AG04450 (cell line): ENCODE measurements at regions not wholly inside any gene's neighbourhood (a gene's known extent, or its start where the extent isn't known, plus 50 kb on each side); places are given as distances from the start of the nearest gene placed in this dataset.

Source experiments
- CTCF ChIA-PET: fragments of 300-600, 350-600 bp; formaldehyde crosslinking; extraction: SDS; loops from one replicate; lab custom pipeline; 2022; ENCODE audit warnings: antibody characterized with exemption, inconsistent platforms; lab: Charles Lee
- POLR2A ChIA-PET: fragments of 350-600 bp; formaldehyde crosslinking; extraction: SDS; loops from one replicate; lab custom pipeline; 2021; ENCODE audit warnings: antibody characterized with exemption, inconsistent platforms; lab: Yijun Ruan, JAX
- DNase-seq: peaks from one replicate; pipeline ENCODE4 v3.0.0-alpha.2; 2011; ENCODE audit warnings: low read depth, low spot score
- H3K27ac ChIP-seq: one replicate; pipeline ENCODE4 v1.5.1; 2012; ENCODE audit warnings: low read depth, low read length, control low read depth
- H3K27me3 ChIP-seq: one replicate; pipeline ENCODE4 v1.6.0; 2012; ENCODE audit warnings: low read length; ENCODE audit not compliant: control insufficient read depth, insufficient read depth
- H3K4me3 ChIP-seq: 2 replicates; pipeline ENCODE4 v1.5.1; 2011; ENCODE audit warnings: mild to moderate bottlenecking, low read depth, low read length, control low read depth
- H3K9me3 ChIP-seq: 2 replicates; pipeline ENCODE4 v1.5.1; 2012; ENCODE audit warnings: low read length; ENCODE audit not compliant: control insufficient read depth, insufficient read depth
- TF ChIP-seq, protein P1 (sequence below): IDR thresholded peaks from 2 replicates; pipeline ENCODE4 v1.5.1; 2011; ENCODE audit warnings: low read depth, low read length, control low read depth, inconsistent platforms

GRCh38 chr3:13148561-13149329 is 75.5 kb upstream of the IQSEC1 start:
- Histone ChIP-seq H3K27ac (no peak overlapping the region), H3K9me3 (no peaks in the 10 kb centered on the region), H3K27me3 (peaks cover 4% of the 10 kb centered on the region), H3K4me3 (no peak overlapping the region)
- POLR2A ChIA-PET = no interaction called here
- TF ChIP-seq, protein P1, sequence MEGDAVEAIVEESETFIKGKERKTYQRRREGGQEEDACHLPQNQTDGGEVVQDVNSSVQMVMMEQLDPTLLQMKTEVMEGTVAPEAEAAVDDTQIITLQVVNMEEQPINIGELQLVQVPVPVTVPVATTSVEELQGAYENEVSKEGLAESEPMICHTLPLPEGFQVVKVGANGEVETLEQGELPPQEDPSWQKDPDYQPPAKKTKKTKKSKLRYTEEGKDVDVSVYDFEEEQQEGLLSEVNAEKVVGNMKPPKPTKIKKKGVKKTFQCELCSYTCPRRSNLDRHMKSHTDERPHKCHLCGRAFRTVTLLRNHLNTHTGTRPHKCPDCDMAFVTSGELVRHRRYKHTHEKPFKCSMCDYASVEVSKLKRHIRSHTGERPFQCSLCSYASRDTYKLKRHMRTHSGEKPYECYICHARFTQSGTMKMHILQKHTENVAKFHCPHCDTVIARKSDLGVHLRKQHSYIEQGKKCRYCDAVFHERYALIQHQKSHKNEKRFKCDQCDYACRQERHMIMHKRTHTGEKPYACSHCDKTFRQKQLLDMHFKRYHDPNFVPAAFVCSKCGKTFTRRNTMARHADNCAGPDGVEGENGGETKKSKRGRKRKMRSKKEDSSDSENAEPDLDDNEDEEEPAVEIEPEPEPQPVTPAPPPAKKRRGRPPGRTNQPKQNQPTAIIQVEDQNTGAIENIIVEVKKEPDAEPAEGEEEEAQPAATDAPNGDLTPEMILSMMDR = no peak
- DNase-seq = no peak
- CTCF ChIA-PET = no interaction called here

- H3K27me3 ChIP-seq = peaks cover 4% of the 10 kb centered on the region
- ChIA-PET POLR2A (no interaction called here), CTCF (no interaction called here)
- TF ChIP-seq, protein P1 = no peak
- DNase-seq = no peak
- no peak overlapping the region for H3K27ac ChIP-seq
- H3K4me3 ChIP-seq = no peak overlapping the region
- H3K9me3 ChIP-seq = no peaks in the 10 kb centered on the region
These were observed 74.9 kb upstream of the IQSEC1 start for GRCh38 chr3:13148126-13148525.

DNA sequence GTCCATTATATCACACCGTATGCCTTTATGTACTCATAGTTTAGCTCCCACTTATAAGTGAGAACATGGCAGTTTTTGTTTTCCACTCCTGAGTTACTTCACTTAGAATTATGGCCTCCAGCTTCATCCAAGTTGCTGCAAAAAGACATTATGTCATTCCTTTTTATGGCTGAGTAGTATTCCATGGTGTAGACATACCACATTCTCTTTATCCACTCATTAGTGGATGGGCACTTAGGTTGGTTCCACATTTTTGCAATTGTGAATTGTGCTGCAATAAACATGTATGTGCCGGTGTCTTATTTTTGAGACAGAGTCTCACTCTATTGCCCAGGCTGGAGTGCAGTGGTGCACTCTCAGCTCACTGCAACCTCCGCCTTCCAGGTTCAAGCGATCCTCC is 74.1 kb upstream of the IQSEC1 start:
- no peak for DNase-seq
- Histone ChIP-seq H3K27ac (no peak overlapping the region), H3K27me3 (peaks cover 4% of the 10 kb centered on the region), H3K4me3 (no peak overlapping the region), H3K9me3 (no peaks in the 10 kb centered on the region)
- POLR2A ChIA-PET = no interaction called here
- TF ChIP-seq, protein P1 = no peak
- CTCF ChIA-PET = no interaction called here

DNA sequence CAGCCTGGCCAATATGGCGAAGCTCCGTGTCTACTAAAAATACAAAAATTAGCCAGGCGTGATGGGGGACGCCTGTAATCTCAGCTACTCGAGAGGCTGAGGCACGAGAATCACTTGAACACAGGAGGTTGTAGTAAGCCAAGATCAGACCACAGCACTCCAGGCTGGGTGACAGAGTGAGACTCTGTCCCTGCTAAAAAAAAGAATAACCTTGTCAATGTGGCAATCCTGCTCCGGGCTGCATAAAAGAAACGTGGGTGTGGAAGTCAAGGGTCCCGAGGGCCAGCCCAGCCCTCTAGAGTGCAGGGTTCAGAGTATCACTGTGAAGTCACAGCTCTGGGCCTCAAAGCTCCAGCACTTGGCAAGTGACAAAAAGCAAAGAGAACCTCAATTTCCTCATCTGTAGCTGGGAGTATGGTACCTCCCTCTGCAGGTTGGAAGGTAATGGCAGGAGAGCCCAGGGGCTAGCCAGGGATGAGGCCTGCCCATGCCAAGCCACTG is 73.5 kb upstream of the IQSEC1 start:
- CTCF ChIA-PET = no interaction called here
- no peak overlapping the region for H3K4me3 ChIP-seq
- H3K9me3 ChIP-seq = no peaks in the 10 kb centered on the region
- H3K27me3 ChIP-seq = peaks cover 4% of the 10 kb centered on the region
- H3K27ac ChIP-seq = no peak overlapping the region
- no peak for DNase-seq
- TF ChIP-seq, protein P1 = no peak
- POLR2A ChIA-PET = no interaction called here
